WI38 (cell line): ENCODE measurements at regions not wholly inside any gene's neighbourhood (a gene's known extent, or its start where the extent isn't known, plus 50 kb on each side); places are given as distances from the start of the nearest gene placed in this dataset.

Source experiments
- H3K4me3 ChIP-seq: 2 replicates; pipeline ENCODE4 v1.5.1; 2011; ENCODE audit warnings: low read depth, mild to moderate bottlenecking, control low read depth, low read length
- TF ChIP-seq, protein P1 (sequence below): IDR thresholded peaks from 2 replicates; pipeline ENCODE4 v1.5.1; 2012; ENCODE audit warnings: low read depth, mild to moderate bottlenecking, control low read depth, low read length

- H3K4me3 ChIP-seq, result no peak overlapping the region
- TF ChIP-seq, protein P1, sequence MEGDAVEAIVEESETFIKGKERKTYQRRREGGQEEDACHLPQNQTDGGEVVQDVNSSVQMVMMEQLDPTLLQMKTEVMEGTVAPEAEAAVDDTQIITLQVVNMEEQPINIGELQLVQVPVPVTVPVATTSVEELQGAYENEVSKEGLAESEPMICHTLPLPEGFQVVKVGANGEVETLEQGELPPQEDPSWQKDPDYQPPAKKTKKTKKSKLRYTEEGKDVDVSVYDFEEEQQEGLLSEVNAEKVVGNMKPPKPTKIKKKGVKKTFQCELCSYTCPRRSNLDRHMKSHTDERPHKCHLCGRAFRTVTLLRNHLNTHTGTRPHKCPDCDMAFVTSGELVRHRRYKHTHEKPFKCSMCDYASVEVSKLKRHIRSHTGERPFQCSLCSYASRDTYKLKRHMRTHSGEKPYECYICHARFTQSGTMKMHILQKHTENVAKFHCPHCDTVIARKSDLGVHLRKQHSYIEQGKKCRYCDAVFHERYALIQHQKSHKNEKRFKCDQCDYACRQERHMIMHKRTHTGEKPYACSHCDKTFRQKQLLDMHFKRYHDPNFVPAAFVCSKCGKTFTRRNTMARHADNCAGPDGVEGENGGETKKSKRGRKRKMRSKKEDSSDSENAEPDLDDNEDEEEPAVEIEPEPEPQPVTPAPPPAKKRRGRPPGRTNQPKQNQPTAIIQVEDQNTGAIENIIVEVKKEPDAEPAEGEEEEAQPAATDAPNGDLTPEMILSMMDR, result no peak
Measured at GRCh38 chr9:87076825-87077224, 129.5 kb upstream of the GAS1 start.

DNA sequence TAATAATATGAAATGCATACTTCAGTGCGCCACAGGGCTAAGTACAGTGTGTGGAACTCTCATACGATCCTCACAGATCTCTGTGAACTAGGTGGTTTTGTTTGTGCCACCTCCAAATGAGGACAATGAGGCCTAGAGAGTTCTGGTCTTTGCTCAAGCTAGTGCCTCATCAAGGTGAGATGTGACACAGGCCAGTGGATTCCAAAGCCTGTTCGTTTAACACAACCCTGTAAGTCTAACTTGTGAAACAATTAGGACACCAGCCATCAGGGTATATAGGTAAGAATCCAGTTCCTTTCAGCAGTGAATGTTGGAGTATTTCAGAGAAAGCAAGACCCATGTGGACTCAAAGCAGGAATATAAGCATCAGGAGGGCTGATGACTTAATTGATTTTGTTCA lies 130.7 kb upstream of the GAS1 start:
- TF ChIP-seq, protein P1, result no peak

GRCh38 chr9:87080512-87081264 lies 133.4 kb upstream of the GAS1 start:
- H3K4me3 ChIP-seq, result no peak overlapping the region
- TF ChIP-seq, protein P1, result no peak

More for the DNA sequence above, 130.7 kb upstream of the GAS1 start:
- no peak overlapping the region for H3K4me3 ChIP-seq

DNA sequence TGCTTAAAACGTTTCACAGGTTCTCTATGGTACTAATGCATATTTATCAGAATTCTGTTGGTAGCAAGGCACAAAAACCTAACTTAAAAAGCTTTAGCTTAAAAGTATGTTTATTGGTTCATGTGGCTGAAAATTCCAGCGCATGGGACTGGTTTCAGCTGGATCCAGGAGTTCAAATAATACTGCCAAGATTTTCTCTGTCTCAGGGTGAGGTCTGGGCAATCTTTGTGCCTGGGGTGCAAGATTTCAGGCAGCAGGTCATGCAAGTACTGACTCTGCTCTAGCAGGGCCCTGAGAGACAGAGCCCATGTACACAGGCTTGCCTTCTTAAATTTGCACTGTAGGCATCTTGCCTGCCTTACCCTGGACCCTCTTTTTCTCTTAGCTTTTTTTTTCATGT lies 134.2 kb upstream of the GAS1 start:
- H3K4me3 ChIP-seq, result no peak overlapping the region
- TF ChIP-seq, protein P1, result no peak

- TF ChIP-seq, protein P1, result no peak
- no peak overlapping the region for H3K4me3 ChIP-seq
Measured at GRCh38 chr9:87083986-87084385, 136.7 kb upstream of the GAS1 start.

DNA sequence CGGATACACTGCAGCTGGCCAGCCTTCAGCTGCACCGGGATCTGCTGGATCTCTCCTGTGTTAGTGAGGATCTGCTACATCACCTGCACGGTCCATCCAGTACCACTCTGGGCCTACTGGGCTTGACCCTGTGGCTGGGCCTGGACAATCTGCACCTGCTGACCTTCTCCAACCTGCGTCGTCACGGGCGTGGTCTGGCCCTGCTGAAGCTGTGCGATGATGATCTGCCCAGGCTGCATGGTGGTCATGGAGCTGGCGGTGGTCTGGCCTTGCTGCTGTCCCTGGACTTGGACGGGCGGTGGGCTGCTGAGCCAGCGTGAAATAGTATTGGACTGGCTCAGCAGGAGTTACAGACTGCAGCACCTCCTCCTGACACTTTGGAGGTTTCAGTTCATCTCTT lies 137.1 kb upstream of the GAS1 start:
- no peak overlapping the region for H3K4me3 ChIP-seq
- TF ChIP-seq, protein P1, result no peak

GRCh38 chr9:87085073-87085472 lies 137.8 kb upstream of the GAS1 start:
- H3K4me3 ChIP-seq, result no peak overlapping the region
- TF ChIP-seq, protein P1, result no peak
